NCI-H2081 treated with DMSO at 0.1 percent for 48 hours (cell line): ENCODE measurements at regions not wholly inside any gene's neighbourhood (a gene's known extent, or its start where the extent isn't known, plus 50 kb on each side); places are given as distances from the start of the nearest gene placed in this dataset.
"Not testable (repeated sequence)": the region's sequence is repeated elsewhere in the genome, so short reads cannot be mapped to it uniquely, and the experiment has no call there.

Experiments
- DNase-seq: peaks from one replicate; lab custom pipeline; 2025; lab: John Stamatoyannopoulos, UW

GRCh38 chr3:80334534-80334933 lies 566.7 kb upstream of the ROBO1 start:
- DNase-seq = no peak

GRCh38 chr3:80331494-80332170 lies 563.8 kb upstream of the ROBO1 start:
- no peak for DNase-seq

- DNase-seq = not testable (repeated sequence)
Measured at GRCh38 chr3:80314541-80314940, 546.7 kb upstream of the ROBO1 start.

GRCh38 chr3:80308637-80309036 lies 540.8 kb upstream of the ROBO1 start:
- DNase-seq = no peak

GRCh38 chr3:80307844-80308243 lies 540.0 kb upstream of the ROBO1 start:
- no peak for DNase-seq

- no peak for DNase-seq
Measured at GRCh38 chr3:80297720-80298119, 529.9 kb upstream of the ROBO1 start.

- no peak for DNase-seq
Measured at GRCh38 chr3:80285388-80285787, 517.6 kb upstream of the ROBO1 start.

- no peak for DNase-seq
Measured at GRCh38 chr3:80283783-80284182, 516.0 kb upstream of the ROBO1 start.

- DNase-seq = no peak
Measured at GRCh38 chr3:80278056-80278455, 510.3 kb upstream of the ROBO1 start.

GRCh38 chr3:80275120-80275519 lies 507.3 kb upstream of the ROBO1 start:
- no peak for DNase-seq

- no peak for DNase-seq
Measured at GRCh38 chr3:80263260-80263659, 495.5 kb upstream of the ROBO1 start.

- DNase-seq = no peak
Measured at GRCh38 chr3:80261082-80261481, 493.3 kb upstream of the ROBO1 start.

GRCh38 chr3:80259736-80260135 lies 491.9 kb upstream of the ROBO1 start:
- DNase-seq = no peak

- no peak for DNase-seq
Measured at GRCh38 chr3:80252113-80252512, 484.3 kb upstream of the ROBO1 start.

- DNase-seq = no peak
Measured at GRCh38 chr3:80247766-80248165, 480.0 kb upstream of the ROBO1 start.

- no peak for DNase-seq
Measured at GRCh38 chr3:80244390-80244789, 476.6 kb upstream of the ROBO1 start.

- no peak for DNase-seq
Measured at GRCh38 chr3:80241791-80242190, 474.0 kb upstream of the ROBO1 start.

GRCh38 chr3:80239301-80239700 lies 471.5 kb upstream of the ROBO1 start:
- no peak for DNase-seq

- no peak for DNase-seq
Measured at GRCh38 chr3:80238606-80239005, 470.8 kb upstream of the ROBO1 start.

- DNase-seq = no peak
Measured at GRCh38 chr3:80238152-80238551, 470.4 kb upstream of the ROBO1 start.

- no peak for DNase-seq
Measured at GRCh38 chr3:80234706-80235105, 466.9 kb upstream of the ROBO1 start.

GRCh38 chr3:80233576-80233975 lies 465.8 kb upstream of the ROBO1 start:
- no peak for DNase-seq

GRCh38 chr3:80232760-80233159 lies 465.0 kb upstream of the ROBO1 start:
- DNase-seq = no peak

- DNase-seq = no peak
Measured at GRCh38 chr3:80230962-80231361, 463.2 kb upstream of the ROBO1 start.

GRCh38 chr3:80227216-80227615 lies 459.4 kb upstream of the ROBO1 start:
- DNase-seq = no peak
